A549 (cell line): ENCODE measurements at regions not wholly inside any gene's neighbourhood (a gene's known extent, or its start where the extent isn't known, plus 50 kb on each side); places are given as distances from the start of the nearest gene placed in this dataset.

ENCODE experiments used
- ATAC-seq, 2 experiments: fragments of 200-7000 bp in 1 of 2; fragments of >200 bp in 1 of 2; cut with Nextera tagmentation in 1 of 2; cut with Tn5 transposase in 1 of 2; 3 replicates each; pipeline versions ENCODE4 v1.8.0 to v1.9.1; 2018 to 2020; ENCODE audit warnings: mild to moderate bottlenecking in 1 of 2, moderate library complexity in 1 of 2
- CTCF ChIA-PET: fragments of 300-600 bp; sonication (Branson Sonifier 250); formaldehyde crosslinking; extraction: SDS; loops from one replicate; lab custom pipeline; 2021; ENCODE audit warnings: antibody characterized with exemption, inconsistent platforms; lab: Yijun Ruan, JAX
- POLR2A ChIA-PET: fragments of 350-600 bp; formaldehyde crosslinking; extraction: SDS; loops from one replicate; lab custom pipeline; 2021; ENCODE audit warnings: antibody characterized with exemption, inconsistent platforms; lab: Yijun Ruan, JAX
- DNase-seq, 2 experiments: peaks; one replicate each; pipeline versions ENCODE4 v3.0.0 to v3.0.0-alpha.2; 2011 to 2016; ENCODE audit warnings: low read depth in 1 of 2, low spot score in 1 of 2
- FAIRE-seq: peaks from 2 replicates; lab custom pipeline; 2011; peaks lifted over from hg19 to GRCh38; lab: Jason Lieb, UNC
- H3K27ac ChIP-seq, 2 experiments: fragments of >200 bp; sonication (Bioruptor Twin); formaldehyde crosslinking; 3 replicates each; pipeline ENCODE4 v1.5.1; 2016 to 2017
- H3K4me1 ChIP-seq: fragments of >200 bp; sonication (Bioruptor Twin); formaldehyde crosslinking; 3 replicates; pipeline ENCODE4 v1.6.1; 2016
- H3K4me2 ChIP-seq: fragments of >200 bp; sonication (Bioruptor Twin); formaldehyde crosslinking; 3 replicates; pipeline ENCODE4 v1.6.1; 2016
- H3K4me3 ChIP-seq: fragments of >200 bp; sonication (Bioruptor Twin); formaldehyde crosslinking; 3 replicates; pipeline ENCODE4 v1.5.1; 2016
- H3K9me3 ChIP-seq: fragments of >200 bp; sonication (Bioruptor Twin); formaldehyde crosslinking; 3 replicates; pipeline ENCODE4 v1.6.1; 2016
- ATOH8 ChIP-seq: fragments of 250-450 bp; sonication (Bioruptor Pico); IDR thresholded peaks from 2 replicates; pipeline ENCODE4 v1.5.0; 2020; ENCODE audit warnings: low read depth, mild to moderate bottlenecking, moderate library complexity
- BCL3 ChIP-seq: fragments of >200 bp; sonication (Bioruptor Twin); formaldehyde crosslinking; IDR thresholded peaks from 3 replicates; pipeline ENCODE4 v1.6.1; 2016
- BHLHE40 ChIP-seq: IDR thresholded peaks from 2 replicates; pipeline ENCODE4 v1.6.1; 2012; ENCODE audit warnings: low read depth, low read length, inconsistent platforms
- CBX8 ChIP-seq: fragments of 200-600 bp; sonication (generic); IDR thresholded peaks from 2 replicates; pipeline ENCODE4 v1.6.1; 2016
- CEBPB ChIP-seq, 2 experiments: fragments of >200 bp in 1 of 2; sonication (Bioruptor Twin) in 1 of 2; formaldehyde crosslinking in 1 of 2; IDR thresholded peaks; 2 replicates each; pipeline ENCODE4 v1.6.1; 2012 to 2016
- CHD2 ChIP-seq: fragments of 150-350 bp; IDR thresholded peaks from 2 replicates; pipeline ENCODE4 v1.6.1; 2014; ENCODE audit warnings: low read length; ENCODE audit not compliant: partially characterized antibody
- CHD4 ChIP-seq: fragments of 200-600 bp; sonication (generic); IDR thresholded peaks from 2 replicates; pipeline ENCODE4 v1.6.1; 2016; ENCODE audit warnings: antibody characterized with exemption, mild to moderate bottlenecking, borderline replicate concordance
- EHMT2 ChIP-seq: fragments of 200-600 bp; sonication (generic); IDR thresholded peaks from 2 replicates; pipeline ENCODE4 v1.6.1; 2016; ENCODE audit warnings: antibody characterized with exemption, low read depth, mild to moderate bottlenecking, moderate library complexity
- ELK1 ChIP-seq: fragments of 150-350 bp; IDR thresholded peaks from 2 replicates; pipeline ENCODE4 v1.6.1; 2014; ENCODE audit warnings: low read depth, mild to moderate bottlenecking, low read length
- HDAC2 ChIP-seq: fragments of 200-600 bp; sonication (generic); IDR thresholded peaks from 2 replicates; pipeline ENCODE4 v1.6.1; 2016
- HMGXB4 ChIP-seq: fragments of 250-450 bp; sonication (Bioruptor Pico); IDR thresholded peaks from 2 replicates; pipeline ENCODE4 v1.5.0; 2021; ENCODE audit warnings: mild to moderate bottlenecking, moderate library complexity, borderline replicate concordance
- KDM1A ChIP-seq: fragments of 200-600 bp; sonication (generic); IDR thresholded peaks from 2 replicates; pipeline ENCODE4 v1.6.1; 2016; ENCODE audit warnings: low read depth, mild to moderate bottlenecking
- MAFK ChIP-seq: fragments of 450-650 bp; IDR thresholded peaks from 2 replicates; pipeline ENCODE4 v1.6.1; 2014; ENCODE audit not compliant: partially characterized antibody
- MYC ChIP-seq: IDR thresholded peaks from 2 replicates; pipeline ENCODE4 v1.6.1; 2012; ENCODE audit warnings: mild to moderate bottlenecking, inconsistent platforms, low read length, improper control_type of control experiment, borderline replicate concordance
- NPAS2 ChIP-seq: fragments of 250-450 bp; sonication (Bioruptor Pico); IDR thresholded peaks from 2 replicates; pipeline ENCODE4 v1.8.0; 2022; ENCODE audit warnings: mild to moderate bottlenecking, moderate library complexity, borderline replicate concordance
- NR3C1 ChIP-seq: fragments of >200 bp; sonication (Bioruptor Twin); formaldehyde crosslinking; IDR thresholded peaks from 3 replicates; pipeline ENCODE4 v1.6.1; 2017
- POLR2AphosphoS2 ChIP-seq: conservative IDR thresholded peaks from 2 replicates; pipeline ENCODE4 v1.6.1; 2012; ENCODE audit warnings: low read length, improper control_type of control experiment, inconsistent platforms
- RCOR1 ChIP-seq: fragments of 150-350 bp; IDR thresholded peaks from 2 replicates; pipeline ENCODE4 v1.6.1; 2014; ENCODE audit warnings: antibody characterized with exemption, low read length, low read depth
- REST ChIP-seq: fragments of 200-600 bp; sonication (generic); IDR thresholded peaks from 2 replicates; pipeline ENCODE4 v1.6.1; 2016; ENCODE audit warnings: antibody characterized with exemption, mild to moderate bottlenecking, moderate library complexity
- RFX5 ChIP-seq: fragments of 450-650 bp; IDR thresholded peaks from 2 replicates; pipeline ENCODE4 v1.7.1; 2014; ENCODE audit warnings: antibody characterized with exemption, mild to moderate bottlenecking, moderate library complexity
- SMC3 ChIP-seq: fragments of >200 bp; sonication (Bioruptor Twin); formaldehyde crosslinking; IDR thresholded peaks from 3 replicates; pipeline ENCODE4 v1.6.1; 2018; ENCODE audit warnings: inconsistent platforms
- TP53 ChIP-seq: fragments of 250-450 bp; sonication (Bioruptor Pico); IDR thresholded peaks from 2 replicates; pipeline ENCODE4 v1.5.0; 2021; ENCODE audit warnings: mild to moderate bottlenecking, moderate library complexity
- USF2 ChIP-seq: fragments of 450-650 bp; IDR thresholded peaks from 2 replicates; pipeline ENCODE4 v1.6.1; 2014; ENCODE audit warnings: antibody characterized with exemption
- ZC3H11A ChIP-seq: fragments of 450-650 bp; IDR thresholded peaks from 2 replicates; pipeline ENCODE4 v1.6.1; 2014; ENCODE audit warnings: antibody characterized with exemption, mild to moderate bottlenecking
- ZNF302 ChIP-seq: fragments of 250-450 bp; sonication (Bioruptor Pico); IDR thresholded peaks from 2 replicates; pipeline ENCODE4 v1.9.0; 2021; ENCODE audit warnings: inconsistent platforms, mild to moderate bottlenecking, moderate library complexity
- ZSCAN20 ChIP-seq: fragments of 250-450 bp; sonication (Bioruptor Pico); IDR thresholded peaks from 2 replicates; pipeline ENCODE4 v1.8.0; 2022; ENCODE audit warnings: mild to moderate bottlenecking, moderate library complexity
- WGBS: methylation state at CpG from one replicate; pipeline ENCODE4 v1.1.6; 2017; ENCODE audit errors: missing lambda C conversion rate; 5-methylcytosine and 5-hydroxymethylcytosine counted together

- H3K27ac ChIP-seq: no peak overlapping the region
- CTCF ChIA-PET: interaction anchor here (1.0 kb wide), 1 partner anchor 143 kb away, joined by 3 read pairs; no protein-coding TSS in a partner anchor
- H3K4me3 ChIP-seq: no peak overlapping the region
- 61% methylated on average over 4 of the region's 4 CpGs for WGBS
- H3K4me2 ChIP-seq: no peak overlapping the region
- POLR2A ChIA-PET: no interaction called here
- no peak for ATAC-seq
- H3K9me3 ChIP-seq: no peaks in the 10 kb centered on the region
- FAIRE-seq: no peak
- TF ChIP-seq CHD2: no peak
- no peak for TF ChIP-seq MAFK
- no peak for TF ChIP-seq ELK1
- no peak for TF ChIP-seq CEBPB (IDR thresholded peaks at IDR 0.05)
- TF ChIP-seq NR3C1: no peak
- no peak for TF ChIP-seq RFX5
- TF ChIP-seq HMGXB4 (CRISPR knock-in tag): no peak
- TF ChIP-seq BCL3: no peak
- no peak for TF ChIP-seq CBX8
- TF ChIP-seq KDM1A: no peak
- no peak for TF ChIP-seq TP53 (CRISPR knock-in tag)
- no peak for TF ChIP-seq POLR2AphosphoS2
- no peak for TF ChIP-seq RCOR1
- TF ChIP-seq ZNF302 (CRISPR knock-in tag): no peak
- DNase-seq: no peak
- peaks cover 12% of the 10 kb centered on the region for H3K4me1 ChIP-seq
Observed at GRCh38 chr5:77871946-77872345, 95.8 kb upstream of the TBCA start.

GRCh38 chr5:77871016-77871415 lies 94.9 kb upstream of the TBCA start:
- FAIRE-seq: no peak
- no peak overlapping the region for H3K27ac ChIP-seq
- no peaks in the 10 kb centered on the region for H3K9me3 ChIP-seq
- 88% methylated on average over 6 of the region's 6 CpGs for WGBS
- H3K4me2 ChIP-seq: no peak overlapping the region
- H3K4me3 ChIP-seq: no peak overlapping the region
- POLR2A ChIA-PET: no interaction called here
- ATAC-seq: no peak
- DNase-seq: no peak
- H3K4me1 ChIP-seq: peaks cover 5% of the 10 kb centered on the region; the same call in 1 of the 3 replicates
- CTCF ChIA-PET: interaction anchor here (0.6 to 1.4 kb wide), 4 partner anchors 10 to 208 kb away, joined by 3 to 4 read pairs (median 3); no protein-coding TSS in a partner anchor
- TF ChIP-seq ZSCAN20 (CRISPR knock-in tag) (no peak), MAFK (no peak), ZC3H11A (no peak), CHD4 (no peak), NPAS2 (no peak), MYC (no peak), BHLHE40 (no peak), HDAC2 (no peak), ATOH8 (CRISPR knock-in tag) (no peak), USF2 (no peak), CBX8 (no peak), NR3C1 (no peak), EHMT2 (no peak), BCL3 (no peak), REST (no peak), SMC3 (no peak)
